MM.1S (cell line): ENCODE measurements at regions not wholly inside any gene's neighbourhood (a gene's known extent, or its start where the extent isn't known, plus 50 kb on each side); places are given as distances from the start of the nearest gene placed in this dataset.

ENCODE experiments used
- DNase-seq: peaks from one replicate; pipeline ENCODE4 v3.0.0-alpha.2; 2015
- H2AFZ ChIP-seq: fragments of 300-600 bp; sonication (generic); 2 replicates; pipeline ENCODE4 v1.6.0; 2016; ENCODE audit warnings: antibody characterized with exemption, low read length
- H3F3A ChIP-seq: fragments of 300-600 bp; sonication (generic); 2 replicates; pipeline ENCODE4 v1.6.1; 2016; ENCODE audit warnings: mild to moderate bottlenecking, antibody characterized with exemption, low read length, moderate library complexity, mixed read lengths; ENCODE audit not compliant: insufficient read depth
- H3K27ac ChIP-seq: fragments of 300-600 bp; sonication (generic); 2 replicates; pipeline ENCODE4 v1.5.1; 2016; ENCODE audit warnings: mild to moderate bottlenecking, low read length
- H3K27me3 ChIP-seq: fragments of 300-600 bp; sonication (generic); replicated peaks from 2 replicates; pipeline ENCODE4 v1.6.0; 2016; ENCODE audit warnings: low read length; ENCODE audit not compliant: insufficient read depth
- H3K36me3 ChIP-seq: fragments of 300-600 bp; sonication (generic); replicated peaks from 2 replicates; pipeline ENCODE4 v1.6.1; 2016; ENCODE audit warnings: mild to moderate bottlenecking, low read length, mixed read lengths; ENCODE audit not compliant: insufficient read depth
- H3K4me1 ChIP-seq: fragments of 300-600 bp; sonication (generic); 2 replicates; pipeline ENCODE4 v1.6.1; 2016; ENCODE audit warnings: low read length, mixed read lengths
- H3K4me2 ChIP-seq: fragments of 300-600 bp; sonication (generic); 2 replicates; pipeline ENCODE4 v1.6.0; 2016; ENCODE audit warnings: low read depth, low read length
- H3K4me3 ChIP-seq: fragments of 300-600 bp; sonication (generic); 2 replicates; pipeline ENCODE4 v1.5.1; 2016; ENCODE audit warnings: low read length, mixed read lengths
- H3K79me2 ChIP-seq: fragments of 300-600 bp; sonication (generic); 2 replicates; pipeline ENCODE4 v1.6.1; 2016; ENCODE audit warnings: mixed run types, low read length, mixed read lengths
- H3K9ac ChIP-seq: fragments of 300-600 bp; sonication (generic); 2 replicates; pipeline ENCODE4 v1.6.1; 2016; ENCODE audit warnings: low read length, mixed read lengths
- H3K9me2 ChIP-seq: fragments of 300-600 bp; sonication (generic); replicated peaks from 2 replicates; pipeline ENCODE4 v1.6.1; 2016; ENCODE audit warnings: mild to moderate bottlenecking, low read length, mixed read lengths; ENCODE audit not compliant: insufficient read depth
- H3K9me3 ChIP-seq: fragments of 300-600 bp; sonication (generic); replicated peaks from 2 replicates; pipeline ENCODE4 v1.6.1; 2016; ENCODE audit warnings: mild to moderate bottlenecking, low read length, mixed read lengths; ENCODE audit not compliant: insufficient read depth
- H4K20me1 ChIP-seq: fragments of 300-600 bp; sonication (generic); 2 replicates; pipeline ENCODE4 v1.6.1; 2016; ENCODE audit warnings: mild to moderate bottlenecking, low read length, moderate library complexity, mixed read lengths; ENCODE audit not compliant: insufficient read depth
- CTCF ChIP-seq: fragments of 300-600 bp; sonication (generic); IDR thresholded peaks from 2 replicates; pipeline ENCODE4 v1.5.1; 2016; ENCODE audit warnings: antibody characterized with exemption, low read length, mixed read lengths
- EZH2 ChIP-seq: fragments of 300-600 bp; sonication (generic); optimal IDR thresholded peaks from 2 replicates; pipeline ENCODE3; 2017; ENCODE audit warnings: low read depth, mild to moderate bottlenecking, antibody characterized with exemption, low read length, mixed read lengths
- EZH2phosphoT487 ChIP-seq: fragments of 300-600 bp; sonication (generic); IDR thresholded peaks from 2 replicates; pipeline ENCODE4 v1.6.1; 2018; ENCODE audit warnings: antibody characterized with exemption, low read length

- TF ChIP-seq CTCF (no peak), EZH2phosphoT487 (no peak), EZH2 (no peak)
- Histone ChIP-seq H3K9me2 (no peaks in the 10 kb centered on the region), H3K27ac (no peak overlapping the region), H2AFZ (no peak overlapping the region), H3K36me3 (no peaks in the 10 kb centered on the region), H3K79me2 (no peaks in the 10 kb centered on the region), H3K9me3 (no peaks in the 10 kb centered on the region), H3K4me3 (no peak overlapping the region), H3F3A (peaks cover 6% of the 10 kb centered on the region), H4K20me1 (no peaks in the 10 kb centered on the region), H3K9ac (no peak overlapping the region), H3K4me2 (no peak overlapping the region), H3K4me1 (peaks cover 6% of the 10 kb centered on the region), H3K27me3 (no peaks in the 10 kb centered on the region)
- no peak for DNase-seq
These were observed 150.8 kb downstream of the PFKFB3 start for GRCh38 chr10:6353526-6353925.

- H3F3A ChIP-seq = no peaks in the 10 kb centered on the region
- no peaks in the 10 kb centered on the region for H4K20me1 ChIP-seq
- H3K9ac ChIP-seq = no peak overlapping the region
- no peaks in the 10 kb centered on the region for H3K9me2 ChIP-seq
- no peaks in the 10 kb centered on the region for H3K36me3 ChIP-seq
- H3K9me3 ChIP-seq = no peaks in the 10 kb centered on the region
- no peak for TF ChIP-seq EZH2phosphoT487
- no peak for TF ChIP-seq CTCF
- no peak for TF ChIP-seq EZH2
- no peak for DNase-seq
- H3K4me2 ChIP-seq = no peak overlapping the region
- H3K27ac ChIP-seq = no peak overlapping the region
- no peaks in the 10 kb centered on the region for H3K79me2 ChIP-seq
- no peak overlapping the region for H2AFZ ChIP-seq
- H3K4me1 ChIP-seq = no peaks in the 10 kb centered on the region
- H3K4me3 ChIP-seq = no peak overlapping the region
- no peaks in the 10 kb centered on the region for H3K27me3 ChIP-seq
These were observed 151.5 kb downstream of the PFKFB3 start for GRCh38 chr10:6354168-6354772.

- no peak overlapping the region for H3K9ac ChIP-seq
- no peak overlapping the region for H3K27ac ChIP-seq
- H4K20me1 ChIP-seq = no peaks in the 10 kb centered on the region
- H3K9me2 ChIP-seq = no peaks in the 10 kb centered on the region
- no peaks in the 10 kb centered on the region for H3K36me3 ChIP-seq
- H3K4me3 ChIP-seq = no peak overlapping the region
- H2AFZ ChIP-seq = no peak overlapping the region
- TF ChIP-seq EZH2phosphoT487 (no peak), CTCF (no peak), EZH2 (no peak)
- no peaks in the 10 kb centered on the region for H3F3A ChIP-seq
- no peaks in the 10 kb centered on the region for H3K27me3 ChIP-seq
- no peaks in the 10 kb centered on the region for H3K9me3 ChIP-seq
- DNase-seq = no peak
- no peak overlapping the region for H3K4me2 ChIP-seq
- no peaks in the 10 kb centered on the region for H3K4me1 ChIP-seq
- no peaks in the 10 kb centered on the region for H3K79me2 ChIP-seq
These were observed 153.6 kb downstream of the PFKFB3 start for GRCh38 chr10:6356280-6356793.
